Testis (tissue), 2 donors: ENCODE measurements at regions not wholly inside any gene's neighbourhood (a gene's known extent, or its start where the extent isn't known, plus 50 kb on each side); places are given as distances from the start of the nearest gene placed in this dataset.

Experiments
- DNase-seq: peaks from one replicate; pipeline ENCODE4 v3.0.0-alpha.2; 2019
- H3K27ac ChIP-seq, 2 donors: fragments of 200-600 bp; sonication (generic); one replicate each; pipeline ENCODE4 v1.5.1; 2019
- H3K27me3 ChIP-seq: fragments of 200-600 bp; sonication (generic); one replicate; pipeline ENCODE4 v1.5.1; 2019
- H3K36me3 ChIP-seq: fragments of 200-600 bp; sonication (generic); one replicate; pipeline ENCODE4 v1.5.1; 2017; ENCODE audit warnings: low read depth; ENCODE audit errors: missing control alignments
- H3K4me1 ChIP-seq: fragments of 200-600 bp; sonication (generic); one replicate; pipeline ENCODE4 v1.5.1; 2019
- H3K4me3 ChIP-seq, 2 donors: fragments of 200-600 bp; sonication (generic); one replicate each; pipeline ENCODE4 v1.5.1; 2017 to 2019
- H3K9me3 ChIP-seq: fragments of 200-600 bp; sonication (generic); one replicate; pipeline ENCODE4 v1.5.1; 2017
- CTCF ChIP-seq, 3 experiments: fragments of 450-650 bp in 2 of 3; fragments of 200-600 bp in 1 of 3; sonication (generic) in 1 of 3; IDR thresholded peaks; one replicate each; pipeline ENCODE4 v1.5.1; 2016 to 2019; ENCODE audit warnings: antibody characterized with exemption in 3 of 3, mild to moderate bottlenecking in 2 of 3, moderate library complexity in 1 of 3
- POLR2A ChIP-seq: fragments of 450-650 bp; IDR thresholded peaks from one replicate; pipeline ENCODE4 v1.6.1; 2017; ENCODE audit warnings: antibody characterized with exemption, mild to moderate bottlenecking, moderate library complexity
- WGBS, 2 donors: methylation state at CpG; one replicate each; pipeline ENCODE4 v1.1.5; 2018; 5-methylcytosine and 5-hydroxymethylcytosine counted together
- intact Hi-C: fragments of 100-400 bp; cut with DNase I; formaldehyde crosslinking; loops from one replicate; pipeline ENCODE4 v1.15.1; 2023; ENCODE audit warnings: low total_unique reads

- no peak for DNase-seq
- Histone ChIP-seq H3K4me3 (no peak overlapping the region), H3K27me3 (no peaks in the 10 kb centered on the region), H3K27ac (no peak overlapping the region), H3K4me1 (no peaks in the 10 kb centered on the region), H3K36me3 (no peaks in the 10 kb centered on the region), H3K9me3 (no peaks in the 10 kb centered on the region)
- WGBS, 2 donors, result 81 to 90% methylated on average over 2 of the region's 2 CpGs
- no peak for TF ChIP-seq CTCF (IDR thresholded peaks at IDR 0.05)
- no peak for TF ChIP-seq POLR2A
- intact Hi-C loops, result no loop called here
Observed at GRCh38 chr12:77202457-77203060, 137.2 kb upstream of the E2F7 start.

- H3K36me3 ChIP-seq, result no peaks in the 10 kb centered on the region
- H3K4me1 ChIP-seq, result no peaks in the 10 kb centered on the region
- H3K9me3 ChIP-seq, result no peaks in the 10 kb centered on the region
- H3K27ac ChIP-seq, result no peak overlapping the region
- DNase-seq, result no peak
- intact Hi-C loops, result no loop called here
- TF ChIP-seq CTCF (IDR thresholded peaks at IDR 0.05) (no peak), POLR2A (no peak)
- no peaks in the 10 kb centered on the region for H3K27me3 ChIP-seq
- H3K4me3 ChIP-seq, result no peak overlapping the region
- 78 to 82% methylated on average over 3 of the region's 3 CpGs for WGBS, 2 donors
Observed at GRCh38 chr12:77189901-77190416, 124.6 kb upstream of the E2F7 start.

- H3K27ac ChIP-seq, result no peak overlapping the region
- TF ChIP-seq POLR2A, result no peak
- no peak for TF ChIP-seq CTCF (IDR thresholded peaks at IDR 0.05)
- H3K27me3 ChIP-seq, result no peaks in the 10 kb centered on the region
- no peaks in the 10 kb centered on the region for H3K9me3 ChIP-seq
- H3K4me3 ChIP-seq, result no peak overlapping the region
- no peaks in the 10 kb centered on the region for H3K36me3 ChIP-seq
- intact Hi-C loops, result no loop called here
- H3K4me1 ChIP-seq, result no peaks in the 10 kb centered on the region
- DNase-seq, result no peak
- 61 to 67% methylated on average over 5 of the region's 5 CpGs for WGBS, 2 donors
Observed at GRCh38 chr12:77189458-77189857, 124.1 kb upstream of the E2F7 start.

GRCh38 chr12:77179515-77179914 lies 114.1 kb upstream of the E2F7 start:
- no peak overlapping the region for H3K4me3 ChIP-seq
- H3K9me3 ChIP-seq, result no peaks in the 10 kb centered on the region
- WGBS, 2 donors, result 93 to 94% methylated on average over 1 of the region's 1 CpG
- intact Hi-C loops, result no loop called here
- no peaks in the 10 kb centered on the region for H3K36me3 ChIP-seq
- TF ChIP-seq POLR2A, result no peak
- no peak for TF ChIP-seq CTCF (IDR thresholded peaks at IDR 0.05)
- H3K27ac ChIP-seq, result no peak overlapping the region
- H3K4me1 ChIP-seq, result no peaks in the 10 kb centered on the region
- DNase-seq, result no peak
- H3K27me3 ChIP-seq, result no peaks in the 10 kb centered on the region

- TF ChIP-seq POLR2A, result no peak
- no peak for TF ChIP-seq CTCF (IDR thresholded peaks at IDR 0.05)
- 88 to 95% methylated on average over 2 of the region's 2 CpGs for WGBS, 2 donors
- intact Hi-C loops, result no loop called here
Observed at GRCh38 chr12:77167801-77168200, 102.4 kb upstream of the E2F7 start.

More at GRCh38 chr12:77167801-77168200, 102.4 kb upstream of the E2F7 start:
- Histone ChIP-seq H3K4me3 (no peak overlapping the region), H3K27me3 (no peaks in the 10 kb centered on the region), H3K36me3 (no peaks in the 10 kb centered on the region), H3K27ac (no peak overlapping the region), H3K9me3 (no peaks in the 10 kb centered on the region), H3K4me1 (no peaks in the 10 kb centered on the region)
- DNase-seq, result no peak
